Lung (tissue), 11 donors: ENCODE measurements at regions not wholly inside any gene's neighbourhood (a gene's known extent, or its start where the extent isn't known, plus 50 kb on each side); places are given as distances from the start of the nearest gene placed in this dataset.

ENCODE experiments used
- ATAC-seq: fragments of 200-7000 bp; cut with Tn5 transposase; one replicate; pipeline ENCODE4 v1.9.1; 2020; ENCODE audit warnings: moderate number of reproducible peaks; ENCODE audit not compliant: insufficient read depth, low FRiP score
- DNase-seq, 3 donors: peaks; one replicate each; pipeline ENCODE4 v3.0.0-alpha.2; 2013 to 2017
- H3K27ac ChIP-seq, 2 donors: one replicate each; pipeline ENCODE4 v1.5.1; 2013; ENCODE audit warnings: mild to moderate bottlenecking in 2 of 2, moderate library complexity in 2 of 2, control low read depth in 1 of 2, inconsistent platforms in 1 of 2, low read depth in 1 of 2, low read length in 1 of 2
- H3K27me3 ChIP-seq, 3 donors: one replicate each; pipeline ENCODE4 v1.5.1; 2013; ENCODE audit warnings: low read length in 2 of 3; ENCODE audit not compliant: control insufficient read depth in 3 of 3, insufficient read depth in 3 of 3
- H3K36me3 ChIP-seq, 4 donors: one replicate each; pipeline ENCODE4 v1.5.1; 2013; ENCODE audit warnings: low read length in 4 of 4, mild to moderate bottlenecking in 1 of 4, moderate library complexity in 1 of 4; ENCODE audit not compliant: control insufficient read depth in 4 of 4, insufficient read depth in 4 of 4
- H3K4me1 ChIP-seq, 5 donors: one replicate each; pipeline ENCODE4 v1.5.1; 2013; ENCODE audit warnings: low read length in 5 of 5, mild to moderate bottlenecking in 2 of 5, moderate library complexity in 1 of 5; ENCODE audit not compliant: control insufficient read depth in 5 of 5, insufficient read depth in 5 of 5
- H3K4me3 ChIP-seq: one replicate; pipeline ENCODE4 v1.5.1; 2013; ENCODE audit warnings: mild to moderate bottlenecking, control low read depth, moderate library complexity
- H3K9ac ChIP-seq, 2 donors: one replicate each; pipeline ENCODE4 v1.5.1; 2013; ENCODE audit warnings: low read length in 2 of 2, control low read depth in 1 of 2; ENCODE audit not compliant: insufficient read depth in 1 of 2
- H3K9me3 ChIP-seq, 4 donors: one replicate each; pipeline ENCODE4 v1.5.1; 2013; ENCODE audit warnings: low read length in 3 of 4, mild to moderate bottlenecking in 1 of 4, moderate library complexity in 1 of 4; ENCODE audit not compliant: control insufficient read depth in 4 of 4, insufficient read depth in 3 of 4
- WGBS, 2 donors: extraction: QIAGEN DNeasy Blood & Tissue Kit; methylation state at CpG; one replicate each; pipeline ENCODE4 v1.1.7; 2013; 5-methylcytosine and 5-hydroxymethylcytosine counted together
- TF ChIP-seq, protein P1 (sequence below): IDR thresholded peaks from 2 replicates; pipeline ENCODE4 v1.5.1; 2012; ENCODE audit warnings: mild to moderate bottlenecking; ENCODE audit errors: control extremely low read depth, extremely low read depth
- donor health status: control.
- donor health status: control.
- donor health status: Bipolar disorder and iron deficiency.
- donor health status: healthy.
- donor health status: DM: yes; HTN: yes; CAD: no.

DNA sequence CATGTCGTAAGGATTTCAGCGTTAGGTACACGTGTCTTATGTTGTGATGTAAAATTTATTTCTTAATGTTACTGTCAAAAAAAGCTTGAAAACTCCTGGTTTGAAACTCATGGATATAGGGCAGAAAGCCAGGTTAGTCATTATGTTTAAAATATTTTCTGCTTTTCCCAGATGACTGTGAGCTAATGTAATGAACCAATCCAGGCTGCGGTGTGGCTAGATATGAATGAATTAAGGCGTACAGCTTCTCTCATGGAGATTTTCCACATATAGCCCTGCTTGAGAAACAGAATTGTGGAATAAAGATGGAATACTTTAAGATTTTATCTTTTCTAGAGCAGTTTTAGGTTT is 80.3 kb upstream of the STMND1 start:
- H3K4me3 ChIP-seq: no peak overlapping the region
- H3K36me3 ChIP-seq: no peaks in the 10 kb centered on the region
- no peaks in the 10 kb centered on the region for H3K27me3 ChIP-seq
- no peaks in the 10 kb centered on the region for H3K4me1 ChIP-seq
- no peak overlapping the region for H3K27ac ChIP-seq
- DNase-seq: no peak
- ATAC-seq: no peak
- H3K9ac ChIP-seq: no peak overlapping the region
- peaks cover 0 to 6% (median 2%) of the 10 kb centered on the region in 4 donors for H3K9me3 ChIP-seq
- WGBS, 2 donors: 92 to 96% methylated on average over 5 of the region's 5 CpGs
- TF ChIP-seq, protein P1, sequence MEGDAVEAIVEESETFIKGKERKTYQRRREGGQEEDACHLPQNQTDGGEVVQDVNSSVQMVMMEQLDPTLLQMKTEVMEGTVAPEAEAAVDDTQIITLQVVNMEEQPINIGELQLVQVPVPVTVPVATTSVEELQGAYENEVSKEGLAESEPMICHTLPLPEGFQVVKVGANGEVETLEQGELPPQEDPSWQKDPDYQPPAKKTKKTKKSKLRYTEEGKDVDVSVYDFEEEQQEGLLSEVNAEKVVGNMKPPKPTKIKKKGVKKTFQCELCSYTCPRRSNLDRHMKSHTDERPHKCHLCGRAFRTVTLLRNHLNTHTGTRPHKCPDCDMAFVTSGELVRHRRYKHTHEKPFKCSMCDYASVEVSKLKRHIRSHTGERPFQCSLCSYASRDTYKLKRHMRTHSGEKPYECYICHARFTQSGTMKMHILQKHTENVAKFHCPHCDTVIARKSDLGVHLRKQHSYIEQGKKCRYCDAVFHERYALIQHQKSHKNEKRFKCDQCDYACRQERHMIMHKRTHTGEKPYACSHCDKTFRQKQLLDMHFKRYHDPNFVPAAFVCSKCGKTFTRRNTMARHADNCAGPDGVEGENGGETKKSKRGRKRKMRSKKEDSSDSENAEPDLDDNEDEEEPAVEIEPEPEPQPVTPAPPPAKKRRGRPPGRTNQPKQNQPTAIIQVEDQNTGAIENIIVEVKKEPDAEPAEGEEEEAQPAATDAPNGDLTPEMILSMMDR: no peak

DNA sequence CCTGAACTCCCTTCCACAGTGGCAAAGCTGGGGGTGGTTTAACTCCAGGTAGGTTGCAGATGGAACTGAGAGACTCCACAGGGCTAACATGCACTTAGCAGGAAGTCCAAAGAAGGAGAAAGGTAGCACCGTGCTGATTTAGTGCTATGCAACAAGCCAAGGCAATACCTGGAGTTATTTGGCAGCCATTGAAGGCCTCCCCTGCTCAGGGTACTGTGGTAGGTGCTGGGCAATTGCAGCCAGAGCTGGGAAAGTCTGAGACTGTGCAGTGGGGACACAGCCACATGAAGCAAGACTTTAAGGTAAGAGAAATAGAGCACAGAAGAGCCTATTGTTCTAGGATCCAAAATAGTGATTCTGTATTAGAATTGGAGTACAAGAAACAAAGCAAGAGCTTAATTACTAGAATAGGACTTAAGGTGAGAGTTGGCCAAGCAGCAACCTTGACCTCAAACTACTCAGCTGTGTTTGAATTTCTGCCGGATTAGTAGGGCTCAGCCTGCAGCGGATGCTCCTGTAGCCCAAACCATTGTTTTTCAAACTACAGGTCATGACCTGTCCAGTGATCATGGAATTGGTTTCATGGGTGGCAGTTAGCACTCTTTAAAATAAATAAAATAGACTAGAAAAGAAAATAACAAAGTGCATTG is 80.8 kb upstream of the STMND1 start:
- TF ChIP-seq, protein P1: no peak
- peaks cover 0 to 1% (median 0%) of the 10 kb centered on the region in 5 donors for H3K4me1 ChIP-seq
- WGBS, 2 donors: 80 to 84% methylated on average over 3 of the region's 3 CpGs
- H3K9me3 ChIP-seq: peaks cover 0 to 7% (median 2%) of the 10 kb centered on the region in 4 donors
- H3K27ac ChIP-seq: no peak overlapping the region
- H3K9ac ChIP-seq: no peak overlapping the region
- H3K4me3 ChIP-seq: no peak overlapping the region
- H3K27me3 ChIP-seq: no peaks in the 10 kb centered on the region
- ATAC-seq (no peak), DNase-seq (no peak)
- H3K36me3 ChIP-seq: no peaks in the 10 kb centered on the region

DNA sequence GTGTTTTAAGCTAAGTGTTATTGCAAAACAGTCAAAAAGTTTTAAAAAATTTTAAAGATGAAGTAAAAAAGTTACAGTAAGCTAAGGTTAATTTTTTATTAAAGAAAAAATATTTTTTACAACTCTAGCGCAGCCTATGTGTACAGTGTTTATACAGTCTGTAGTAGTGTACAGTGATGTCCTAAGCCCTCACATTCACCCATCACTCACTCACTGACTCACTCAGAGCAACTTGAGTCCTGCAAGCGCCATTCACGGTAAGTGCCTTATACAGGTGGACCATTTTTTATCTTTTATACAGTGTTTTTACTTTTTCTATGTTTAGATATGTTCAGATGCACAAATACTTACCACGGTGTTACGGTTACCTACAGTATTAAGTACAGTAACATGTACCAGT is 83.4 kb upstream of the STMND1 start:
- WGBS, 2 donors: 93 to 97% methylated on average over 5 of the region's 5 CpGs
- Histone ChIP-seq H3K27ac (no peak overlapping the region), H3K4me1 (peaks cover 0 to 5% (median 0%) of the 10 kb centered on the region in 5 donors), H3K4me3 (no peak overlapping the region), H3K9me3 (peaks cover 0 to 2% (median under 1%) of the 10 kb centered on the region in 4 donors), H3K9ac (no peak overlapping the region), H3K36me3 (no peaks in the 10 kb centered on the region), H3K27me3 (no peaks in the 10 kb centered on the region)
- TF ChIP-seq, protein P1: no peak
- ATAC-seq (no peak), DNase-seq (no peak)

DNA sequence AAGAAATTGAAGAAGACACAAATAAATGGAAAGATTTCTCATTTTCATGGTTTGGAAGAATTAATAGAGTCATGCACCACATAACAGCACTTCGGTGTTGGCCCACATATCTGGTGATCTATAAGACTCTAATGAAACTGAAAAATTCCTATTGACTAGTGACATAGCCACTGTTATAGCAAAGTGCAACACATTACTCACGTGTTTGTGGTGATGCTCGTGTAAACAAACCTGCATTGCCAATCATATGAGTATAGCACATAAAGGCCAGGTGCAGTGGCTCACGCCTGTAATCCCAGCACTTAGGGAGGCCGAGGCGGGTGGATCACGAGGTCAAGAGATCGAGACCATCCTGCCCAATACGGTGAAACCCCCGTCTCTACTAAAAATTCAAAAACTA is 84.4 kb upstream of the STMND1 start:
- Histone ChIP-seq H3K27me3 (no peaks in the 10 kb centered on the region), H3K4me1 (peaks cover 0 to 7% (median 0%) of the 10 kb centered on the region in 5 donors), H3K4me3 (no peak overlapping the region), H3K9me3 (peaks cover 0 to 2% (median under 1%) of the 10 kb centered on the region in 4 donors), H3K36me3 (no peaks in the 10 kb centered on the region), H3K9ac (no peak overlapping the region), H3K27ac (no peak overlapping the region)
- no peak for ATAC-seq
- DNase-seq: no peak
- 95 to 97% methylated on average over 10 of the region's 10 CpGs for WGBS, 2 donors
- TF ChIP-seq, protein P1: no peak
